HEK293 (cell line): ENCODE measurements at regions not wholly inside any gene's neighbourhood (a gene's known extent, or its start where the extent isn't known, plus 50 kb on each side); places are given as distances from the start of the nearest gene placed in this dataset.

Experiments
- CTCF ChIA-PET: fragments of 350-600 bp; formaldehyde crosslinking; extraction: SDS; loops from one replicate; lab custom pipeline; 2021; ENCODE audit warnings: antibody characterized with exemption; lab: Yijun Ruan, JAX
- POLR2A ChIA-PET: fragments of 300-600 bp; formaldehyde crosslinking; extraction: SDS; loops from one replicate; lab custom pipeline; 2020; ENCODE audit warnings: antibody characterized with exemption, inconsistent platforms; lab: Yijun Ruan, JAX
- H3K27ac ChIP-seq: fragments of 200-500 bp; sonication (Bioruptor generic); 2 replicates; pipeline ENCODE4 v1.5.1; 2014; ENCODE audit warnings: low read depth, low read length, control low read depth, inconsistent platforms; ENCODE audit errors: extremely low read depth
- H3K36me3 ChIP-seq, 2 experiments: fragments of 200-500 bp in 1 of 2; sonication (Bioruptor generic) in 1 of 2; 1 replicate in 1 of 2; 2 replicates in 1 of 2; pipeline ENCODE4 v1.5.1; 2014 to 2017; ENCODE audit warnings: inconsistent platforms in 2 of 2, low read length in 2 of 2; ENCODE audit not compliant: control insufficient read depth in 2 of 2, insufficient read depth in 1 of 2
- H3K4me1 ChIP-seq: fragments of 200-500 bp; sonication (Bioruptor generic); 2 replicates; pipeline ENCODE4 v1.5.1; 2014; ENCODE audit warnings: mild to moderate bottlenecking, low read length, inconsistent platforms; ENCODE audit not compliant: control insufficient read depth, insufficient read depth
- H3K4me3 ChIP-seq: 2 replicates; pipeline ENCODE4 v1.5.1; 2011; ENCODE audit warnings: low read depth, mild to moderate bottlenecking, control low read depth, low read length, moderate library complexity
- H3K9me3 ChIP-seq: fragments of 200-500 bp; sonication (Bioruptor generic); 2 replicates; pipeline ENCODE4 v1.5.1; 2014; ENCODE audit warnings: low read depth, low read length, inconsistent platforms; ENCODE audit not compliant: control insufficient read depth, insufficient read depth
- AEBP2 ChIP-seq: fragments of 450-650 bp; formaldehyde crosslinking; IDR thresholded peaks from 2 replicates; pipeline ENCODE4 v1.5.1; 2016; ENCODE audit warnings: missing biosample characterization, missing genetic modification characterization, borderline replicate concordance
- ELK4 ChIP-seq: IDR thresholded peaks from 2 replicates; pipeline ENCODE4 v1.6.1; 2011; ENCODE audit warnings: mild to moderate bottlenecking, low read depth, low read length, borderline replicate concordance
- KLF17 ChIP-seq: fragments of 450-650 bp; formaldehyde crosslinking; IDR thresholded peaks from 2 replicates; pipeline ENCODE4 v1.5.1; 2016; ENCODE audit warnings: missing biosample characterization, missing genetic modification characterization
- PRDM10 ChIP-seq: fragments of 450-650 bp; formaldehyde crosslinking; IDR thresholded peaks from 2 replicates; pipeline ENCODE4 v1.5.1; 2016; ENCODE audit warnings: missing biosample characterization, missing genetic modification characterization
- SCRT1 ChIP-seq: fragments of 450-650 bp; formaldehyde crosslinking; IDR thresholded peaks from 2 replicates; pipeline ENCODE4 v1.5.1; 2016; ENCODE audit warnings: missing biosample characterization, missing genetic modification characterization, borderline replicate concordance
- TRIM28 ChIP-seq: IDR thresholded peaks from 2 replicates; pipeline ENCODE4 v1.6.1; 2011; ENCODE audit warnings: low read length, control low read depth, borderline replicate concordance
- YY2 ChIP-seq: fragments of 450-650 bp; formaldehyde crosslinking; IDR thresholded peaks from 2 replicates; pipeline ENCODE4 v1.5.1; 2016; ENCODE audit warnings: missing biosample characterization, missing genetic modification characterization
- ZBTB20 ChIP-seq: fragments of 450-650 bp; formaldehyde crosslinking; IDR thresholded peaks from 2 replicates; pipeline ENCODE4 v1.5.1; 2016; ENCODE audit warnings: missing biosample characterization, missing genetic modification characterization
- ZNF121 ChIP-seq: fragments of 450-650 bp; formaldehyde crosslinking; IDR thresholded peaks from 2 replicates; pipeline ENCODE4 v1.5.1; 2016; ENCODE audit warnings: missing biosample characterization, missing genetic modification characterization
- ZNF292 ChIP-seq: fragments of 450-650 bp; formaldehyde crosslinking; IDR thresholded peaks from 2 replicates; pipeline ENCODE4 v1.5.1; 2016; ENCODE audit warnings: low read depth, missing biosample characterization, missing genetic modification characterization, borderline replicate concordance
- ZNF302 ChIP-seq: fragments of 450-650 bp; formaldehyde crosslinking; IDR thresholded peaks from 2 replicates; pipeline ENCODE4 v1.5.1; 2016; ENCODE audit warnings: missing biosample characterization, missing genetic modification characterization, low read depth
- ZNF48 ChIP-seq: fragments of 450-650 bp; formaldehyde crosslinking; IDR thresholded peaks from 2 replicates; pipeline ENCODE4 v1.5.1; 2016; ENCODE audit warnings: missing biosample characterization, missing genetic modification characterization
- ZNF544 ChIP-seq: fragments of 450-650 bp; formaldehyde crosslinking; IDR thresholded peaks from 2 replicates; pipeline ENCODE4 v1.5.0; 2017; ENCODE audit warnings: missing biosample characterization, missing genetic modification characterization
- ZNF548 ChIP-seq: fragments of 450-650 bp; formaldehyde crosslinking; IDR thresholded peaks from 2 replicates; pipeline ENCODE4 v1.5.1; 2016; ENCODE audit warnings: missing biosample characterization, missing genetic modification characterization
- ZNF561 ChIP-seq: fragments of 450-650 bp; IDR thresholded peaks from 2 replicates; pipeline ENCODE4 v1.5.1; 2018; ENCODE audit warnings: missing biosample characterization, missing genetic modification characterization, borderline replicate concordance
- ZNF664 ChIP-seq: fragments of 450-650 bp; formaldehyde crosslinking; IDR thresholded peaks from 2 replicates; pipeline ENCODE4 v1.5.1; 2016; ENCODE audit warnings: missing biosample characterization, missing genetic modification characterization
- ZNF677 ChIP-seq: fragments of 450-650 bp; IDR thresholded peaks from 2 replicates; pipeline ENCODE4 v1.5.0; 2018; ENCODE audit warnings: missing biosample characterization, mild to moderate bottlenecking, missing genetic modification characterization, moderate library complexity
- TF ChIP-seq, protein P1 (sequence below): fragments of 450-650 bp; formaldehyde crosslinking; IDR thresholded peaks from 2 replicates; pipeline ENCODE4 v1.5.1; 2017; ENCODE audit warnings: missing biosample characterization, missing genetic modification characterization

GRCh38 chr19:32231691-32232090 lies 113.7 kb upstream of the ZNF507 start:
- ChIA-PET POLR2A (no interaction called here), CTCF (interaction anchor here (0.6 to 2.8 kb wide), 6 partner anchors 7 to 1445 kb away, joined by 3 to 17 read pairs (median 3); no protein-coding TSS in a partner anchor)
- Histone ChIP-seq H3K27ac (no peak overlapping the region), H3K9me3 (no peaks in the 10 kb centered on the region), H3K36me3 (no peaks in the 10 kb centered on the region), H3K4me3 (no peak overlapping the region), H3K4me1 (peaks cover 6% of the 10 kb centered on the region; the same call in 1 of the 2 replicates)
- TF ChIP-seq ZNF544 (no peak), ZNF292 (tag by site-specific recombination) (no peak), KLF17 (tag by site-specific recombination) (no peak), PRDM10 (tag by site-specific recombination) (no peak), ZNF48 (no peak), AEBP2 (tag by site-specific recombination) (no peak), ZBTB20 (tag by site-specific recombination) (no peak)
- TF ChIP-seq, protein P1, sequence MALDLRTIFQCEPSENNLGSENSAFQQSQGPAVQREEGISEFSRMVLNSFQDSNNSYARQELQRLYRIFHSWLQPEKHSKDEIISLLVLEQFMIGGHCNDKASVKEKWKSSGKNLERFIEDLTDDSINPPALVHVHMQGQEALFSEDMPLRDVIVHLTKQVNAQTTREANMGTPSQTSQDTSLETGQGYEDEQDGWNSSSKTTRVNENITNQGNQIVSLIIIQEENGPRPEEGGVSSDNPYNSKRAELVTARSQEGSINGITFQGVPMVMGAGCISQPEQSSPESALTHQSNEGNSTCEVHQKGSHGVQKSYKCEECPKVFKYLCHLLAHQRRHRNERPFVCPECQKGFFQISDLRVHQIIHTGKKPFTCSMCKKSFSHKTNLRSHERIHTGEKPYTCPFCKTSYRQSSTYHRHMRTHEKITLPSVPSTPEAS (tag by site-specific recombination): no peak

GRCh38 chr19:32232449-32232848 lies 113.0 kb upstream of the ZNF507 start:
- ChIA-PET CTCF (interaction anchor here (0.6 to 2.8 kb wide), 6 partner anchors 8 to 1448 kb away, joined by 3 to 17 read pairs (median 3); no protein-coding TSS in a partner anchor), POLR2A (no interaction called here)
- H3K9me3 ChIP-seq: no peaks in the 10 kb centered on the region
- no peaks in the 10 kb centered on the region for H3K36me3 ChIP-seq
- no peak overlapping the region for H3K27ac ChIP-seq
- no peak overlapping the region for H3K4me3 ChIP-seq
- TF ChIP-seq ZNF664 (tag by site-specific recombination) (no peak), YY2 (tag by site-specific recombination) (no peak), SCRT1 (no peak), ZNF548 (tag by site-specific recombination) (no peak), ZNF48 (no peak), ZNF561 (tag by site-specific recombination) (no peak), TRIM28 (no peak), ZNF677 (tag by site-specific recombination) (no peak), ELK4 (no peak), ZNF121 (tag by site-specific recombination) (no peak), ZNF302 (tag by site-specific recombination) (no peak)
- peaks cover 6% of the 10 kb centered on the region; the same call in 1 of the 2 replicates for H3K4me1 ChIP-seq
